Ascending aorta (tissue), 2 donors: ENCODE measurements at regions not wholly inside any gene's neighbourhood (a gene's known extent, or its start where the extent isn't known, plus 50 kb on each side); places are given as distances from the start of the nearest gene placed in this dataset.
"Not testable (repeated sequence)": the region's sequence is repeated elsewhere in the genome, so short reads cannot be mapped to it uniquely, and the experiment has no call there.

Experiments
- DNase-seq, 2 donors: peaks; one replicate each; pipeline ENCODE4 v3.0.0-alpha.2; 2019; ENCODE audit warnings: low spot score in 2 of 2
- H3K27ac ChIP-seq, 2 donors: fragments of 200-600 bp; sonication (generic); one replicate each; pipeline ENCODE4 v1.5.1; 2016 to 2017; ENCODE audit warnings: mild to moderate bottlenecking in 1 of 2
- H3K27me3 ChIP-seq: fragments of 200-600 bp; sonication (generic); one replicate; pipeline ENCODE4 v1.5.1; 2017
- H3K36me3 ChIP-seq, 2 donors: fragments of 200-600 bp; sonication (generic); one replicate each; pipeline ENCODE4 v1.5.1; 2016
- H3K4me1 ChIP-seq, 2 donors: fragments of 200-600 bp; sonication (generic); one replicate each; pipeline ENCODE4 v1.5.1; 2016 to 2017; ENCODE audit warnings: mild to moderate bottlenecking in 1 of 2
- H3K4me3 ChIP-seq, 2 donors: fragments of 200-600 bp; sonication (generic); one replicate each; pipeline ENCODE4 v1.5.1; 2016 to 2017; ENCODE audit warnings: mild to moderate bottlenecking in 1 of 2
- H3K9me3 ChIP-seq, 2 donors: fragments of 200-600 bp; sonication (generic); one replicate each; pipeline ENCODE4 v1.5.1; 2016
- CTCF ChIP-seq, 3 experiments: fragments of 200-600 bp in 2 of 3; fragments of 450-650 bp in 1 of 3; sonication (generic) in 2 of 3; IDR thresholded peaks; one replicate each; pipeline ENCODE4 v1.5.1; 2016 to 2019; ENCODE audit warnings: antibody characterized with exemption in 3 of 3, mild to moderate bottlenecking in 1 of 3, moderate library complexity in 1 of 3
- intact Hi-C: fragments of 100-400 bp; cut with DNase I; formaldehyde crosslinking; loops from one replicate; pipeline ENCODE4 v1.15.1; 2023

GRCh38 chr13:55029280-55029679, 2000.7 kb downstream of the OLFM4 start:
- intact Hi-C loops, result no loop called here
- no peak for TF ChIP-seq CTCF (IDR thresholded peaks at IDR 0.05)
- H3K4me3 ChIP-seq, result no peak overlapping the region
- no peaks in the 10 kb centered on the region for H3K27me3 ChIP-seq
- no peaks in the 10 kb centered on the region for H3K4me1 ChIP-seq
- no peaks in the 10 kb centered on the region for H3K9me3 ChIP-seq
- DNase-seq, result no peak
- no peaks in the 10 kb centered on the region for H3K36me3 ChIP-seq
- H3K27ac ChIP-seq, result no peak overlapping the region

GRCh38 chr13:55038230-55038629, 2009.6 kb downstream of the OLFM4 start:
- intact Hi-C loops, result no loop called here

GRCh38 chr13:55053891-55054550, 2025.4 kb downstream of the OLFM4 start:
- H3K9me3 ChIP-seq, H3K27ac ChIP-seq, H3K36me3 ChIP-seq, H3K4me3 ChIP-seq, H3K4me1 ChIP-seq, intact Hi-C loops, H3K27me3 ChIP-seq, DNase-seq: not testable (repeated sequence)

More at GRCh38 chr13:55038230-55038629, 2009.6 kb downstream of the OLFM4 start:
- H3K36me3 ChIP-seq, result no peaks in the 10 kb centered on the region
- DNase-seq, result no peak
- no peaks in the 10 kb centered on the region for H3K9me3 ChIP-seq
- no peak overlapping the region for H3K27ac ChIP-seq
- H3K4me1 ChIP-seq, result no peaks in the 10 kb centered on the region
- no peak for TF ChIP-seq CTCF (IDR thresholded peaks at IDR 0.05)
- H3K27me3 ChIP-seq, result no peaks in the 10 kb centered on the region
- H3K4me3 ChIP-seq, result no peak overlapping the region

GRCh38 chr13:55055666-55056065, 2027.1 kb downstream of the OLFM4 start:
- H3K4me1 ChIP-seq, DNase-seq, H3K4me3 ChIP-seq, intact Hi-C loops, H3K36me3 ChIP-seq, H3K27me3 ChIP-seq, H3K27ac ChIP-seq, H3K9me3 ChIP-seq: not testable (repeated sequence)

GRCh38 chr13:55062662-55063061, 2034.0 kb downstream of the OLFM4 start:
- no peaks in the 10 kb centered on the region for H3K36me3 ChIP-seq
- H3K9me3 ChIP-seq, result no peaks in the 10 kb centered on the region
- DNase-seq, result no peak
- TF ChIP-seq CTCF (IDR thresholded peaks at IDR 0.05), result no peak
- no peaks in the 10 kb centered on the region for H3K27me3 ChIP-seq
- no peak overlapping the region for H3K27ac ChIP-seq
- intact Hi-C loops, result no loop called here
- no peaks in the 10 kb centered on the region for H3K4me1 ChIP-seq
- H3K4me3 ChIP-seq, result no peak overlapping the region

- H3K27me3 ChIP-seq, result no peaks in the 10 kb centered on the region
- no peak overlapping the region for H3K4me3 ChIP-seq
- H3K9me3 ChIP-seq, result no peaks in the 10 kb centered on the region
- TF ChIP-seq CTCF (IDR thresholded peaks at IDR 0.05), result no peak
- H3K27ac ChIP-seq, result no peak overlapping the region
- no peak for DNase-seq
- intact Hi-C loops, result no loop called here
- H3K4me1 ChIP-seq, result no peaks in the 10 kb centered on the region
- no peaks in the 10 kb centered on the region for H3K36me3 ChIP-seq
These were observed 2039.3 kb downstream of the OLFM4 start for GRCh38 chr13:55067946-55068345.

GRCh38 chr13:55069746-55070145, 2041.1 kb downstream of the OLFM4 start:
- intact Hi-C loops, result no loop called here
- Histone ChIP-seq H3K27me3 (no peaks in the 10 kb centered on the region), H3K36me3 (no peaks in the 10 kb centered on the region), H3K4me1 (no peaks in the 10 kb centered on the region), H3K4me3 (no peak overlapping the region), H3K9me3 (no peaks in the 10 kb centered on the region), H3K27ac (no peak overlapping the region)
- DNase-seq, result no peak
- no peak for TF ChIP-seq CTCF (IDR thresholded peaks at IDR 0.05)
